NCI-H2107 (cell line): ENCODE measurements at regions not wholly inside any gene's neighbourhood (a gene's known extent, or its start where the extent isn't known, plus 50 kb on each side); places are given as distances from the start of the nearest gene placed in this dataset.
"Not testable (repeated sequence)": the region's sequence is repeated elsewhere in the genome, so short reads cannot be mapped to it uniquely, and the experiment has no call there.

Experiments
- DNase-seq: peaks from one replicate; lab custom pipeline; 2025; lab: John Stamatoyannopoulos, UW

DNA sequence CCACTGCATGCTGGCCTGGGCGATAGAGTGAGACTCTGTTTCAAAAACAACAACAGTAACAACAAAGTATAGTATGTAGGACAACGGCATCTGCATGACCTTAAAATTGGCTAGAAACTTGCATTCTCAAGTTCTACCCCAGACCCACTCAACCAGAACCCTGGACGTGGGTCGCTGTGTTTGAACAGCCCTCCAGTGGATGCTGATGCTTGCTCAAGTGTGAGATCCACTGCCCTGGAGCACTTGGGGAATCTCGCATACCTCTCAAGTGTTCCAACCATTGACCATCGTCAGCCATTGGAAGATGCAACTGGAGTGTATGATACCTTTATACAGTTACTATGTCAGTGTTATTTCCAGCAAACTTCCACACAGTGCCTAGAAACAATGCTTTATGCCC, 435.9 kb downstream of the DCDC2C start:
- DNase-seq = no peak

DNA sequence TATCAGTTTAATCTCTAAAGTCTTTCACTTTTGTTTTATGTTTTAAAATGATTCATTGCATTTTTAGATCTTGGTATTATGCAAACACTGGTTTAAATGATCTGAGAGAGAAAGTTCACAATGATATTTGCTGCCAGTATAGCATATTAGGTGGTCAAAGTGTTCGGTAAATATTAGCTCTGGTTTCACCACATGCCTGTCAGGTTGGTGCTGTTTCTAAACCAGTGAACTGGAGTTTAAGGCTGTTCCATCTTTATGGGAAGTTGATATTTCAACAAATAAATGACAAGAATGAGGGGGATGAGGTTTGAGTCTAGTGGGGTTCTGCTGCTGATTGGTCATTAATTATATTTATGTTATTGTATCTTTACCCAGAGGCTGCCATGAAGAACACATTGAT, 436.4 kb downstream of the DCDC2C start:
- no peak for DNase-seq

DNA sequence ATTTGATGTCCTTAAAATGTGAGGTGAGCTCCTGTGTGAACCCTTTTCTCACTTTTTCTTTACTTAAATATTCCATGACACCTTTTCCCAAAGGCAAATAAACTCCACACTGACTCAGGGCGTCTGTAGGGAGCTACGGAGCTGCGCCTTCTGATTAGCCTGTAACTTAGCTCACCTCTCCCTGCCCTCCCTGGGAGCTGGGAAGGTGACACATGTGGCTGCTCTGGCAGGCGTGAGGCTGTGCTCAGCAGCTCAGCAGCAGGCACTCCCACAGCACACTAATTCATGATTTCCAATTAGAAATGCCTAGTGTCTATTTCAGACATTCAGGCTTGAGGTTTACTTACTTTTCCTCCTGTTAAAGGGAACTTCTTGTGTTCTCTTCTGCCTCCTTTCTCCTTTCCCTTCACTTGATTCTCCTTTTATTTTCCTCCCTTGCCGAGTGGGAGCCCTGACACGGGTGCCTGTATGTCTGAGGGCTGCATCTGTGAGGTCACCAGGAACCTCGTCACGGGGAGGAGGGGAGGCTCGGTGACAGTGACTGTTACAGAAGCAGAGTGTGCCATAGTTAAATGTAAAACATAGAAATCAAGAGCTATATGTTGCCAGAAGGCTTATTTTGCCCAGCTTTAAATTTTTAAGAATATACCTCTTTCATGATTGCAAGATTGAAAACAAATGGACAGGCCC, 437.1 kb downstream of the DCDC2C start:
- DNase-seq = peak; percentile 21

GRCh38 chr2:4144731-4145130, 441.4 kb downstream of the DCDC2C start:
- no peak for DNase-seq

DNA sequence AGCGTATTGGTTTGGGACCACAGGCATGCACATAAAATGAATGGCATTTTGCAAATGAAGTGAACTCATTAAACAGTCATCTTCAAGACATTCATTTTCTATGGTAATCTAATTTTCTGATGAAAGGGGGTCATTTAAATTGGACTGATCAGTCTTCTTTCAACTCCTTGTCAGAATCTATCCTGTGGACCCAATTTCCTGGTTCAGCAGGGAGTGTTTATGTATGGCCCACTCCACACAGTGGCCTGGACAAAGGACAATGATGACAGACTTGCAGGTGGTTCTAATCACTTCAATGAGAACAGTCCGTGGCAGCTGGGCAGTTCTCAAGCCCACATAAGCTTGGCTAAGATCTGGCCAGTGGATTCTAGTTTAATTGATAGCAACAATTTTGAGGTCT, 448.1 kb downstream of the DCDC2C start:
- no peak for DNase-seq

- no peak for DNase-seq
Measured at GRCh38 chr2:4152051-4152450, 448.7 kb downstream of the DCDC2C start.

DNA sequence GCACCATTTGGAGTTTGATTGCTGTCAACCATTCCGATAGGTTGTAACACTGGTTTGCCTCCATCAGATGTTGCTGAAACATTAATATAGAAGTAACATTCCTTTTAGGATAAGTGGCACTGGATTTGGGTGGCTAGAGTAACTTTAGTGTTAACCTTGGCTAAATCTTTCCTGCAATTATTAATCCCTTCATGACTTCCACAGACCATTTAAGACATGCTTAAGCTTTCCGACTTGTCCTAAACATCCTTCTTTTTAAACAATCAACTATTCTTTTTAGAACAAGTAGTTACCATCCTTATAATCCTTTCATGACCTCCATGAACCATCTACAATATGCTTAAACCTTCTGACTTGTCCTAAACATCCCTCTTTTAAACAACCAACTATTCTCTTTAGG, 465.5 kb downstream of the DCDC2C start:
- DNase-seq = no peak

DNA sequence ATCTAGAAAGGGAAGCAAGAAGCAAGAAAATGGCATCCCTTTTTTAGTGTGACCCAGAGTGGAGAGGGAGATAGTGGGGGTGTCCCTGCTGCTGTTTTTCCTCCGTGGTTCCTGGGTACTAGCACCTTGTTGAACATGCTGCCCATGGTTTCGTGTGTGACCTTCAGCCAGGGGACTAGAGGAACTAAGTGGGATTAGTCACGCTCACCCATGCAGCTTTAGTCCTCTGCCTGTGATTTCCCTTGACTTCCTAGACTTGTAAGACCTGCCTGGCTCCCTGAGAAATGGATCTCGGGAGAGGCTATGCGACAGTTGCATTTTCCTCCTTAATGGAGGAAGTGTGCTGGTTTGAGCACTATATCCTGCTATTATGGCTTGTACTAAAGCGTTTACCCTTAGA, 471.4 kb downstream of the DCDC2C start:
- no peak for DNase-seq

DNA sequence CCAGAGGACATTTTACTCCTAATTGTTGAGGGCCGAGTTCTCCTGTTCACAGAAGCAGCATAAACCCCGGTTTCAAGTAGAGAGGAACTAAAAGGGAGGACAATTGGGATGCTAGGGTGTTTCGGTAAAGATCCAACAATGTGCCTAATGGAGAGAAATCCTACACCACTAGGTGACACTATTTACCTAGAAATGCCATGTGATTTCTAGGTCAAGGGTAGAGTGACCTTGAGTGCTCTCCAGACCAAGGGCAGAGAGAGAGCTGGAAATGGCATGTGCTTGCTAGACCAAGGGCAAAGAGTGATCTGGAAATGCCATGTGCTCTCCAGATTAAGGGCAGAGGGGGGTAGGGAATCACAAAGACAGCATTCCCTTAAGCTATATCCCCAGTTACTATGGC, 472.0 kb downstream of the DCDC2C start:
- no peak for DNase-seq

DNA sequence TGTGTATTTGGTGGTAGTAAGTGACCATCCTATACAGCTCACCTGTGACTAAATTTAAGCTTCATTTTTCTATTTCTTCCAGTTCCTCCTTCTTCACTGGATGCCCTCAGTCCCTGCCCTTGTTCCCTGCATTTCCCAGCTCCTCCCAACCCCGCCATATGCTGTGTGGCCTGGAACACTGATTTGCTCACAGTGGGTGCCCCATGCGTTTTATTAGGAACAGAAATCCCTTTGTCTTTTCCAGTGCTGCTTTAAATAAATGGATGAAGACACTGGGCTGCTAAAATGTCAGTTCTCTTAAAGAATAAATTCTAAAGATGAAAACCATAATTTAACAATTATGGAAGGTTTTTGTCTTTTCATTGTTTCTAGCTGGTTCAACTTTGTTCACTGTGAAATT, 477.3 kb downstream of the DCDC2C start:
- no peak for DNase-seq

DNA sequence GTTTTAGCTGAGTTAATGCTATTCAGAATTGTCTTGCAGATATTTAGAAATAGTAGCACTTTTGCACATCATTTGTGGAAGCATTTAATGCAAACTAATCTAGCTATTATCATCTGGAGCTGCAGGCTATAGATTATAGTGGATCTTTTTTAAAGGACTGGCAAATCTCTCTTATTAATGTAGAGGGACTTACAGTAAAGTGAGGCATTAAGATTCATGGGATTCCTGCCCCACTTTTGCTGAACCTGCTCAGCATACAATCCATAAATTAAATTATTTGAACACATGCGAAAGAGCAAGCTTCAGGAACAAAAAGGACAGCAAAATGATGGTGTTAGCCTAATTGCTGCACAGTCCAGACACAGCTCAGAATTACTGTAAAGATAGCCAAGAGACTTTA, 477.7 kb downstream of the DCDC2C start:
- DNase-seq = no peak

DNA sequence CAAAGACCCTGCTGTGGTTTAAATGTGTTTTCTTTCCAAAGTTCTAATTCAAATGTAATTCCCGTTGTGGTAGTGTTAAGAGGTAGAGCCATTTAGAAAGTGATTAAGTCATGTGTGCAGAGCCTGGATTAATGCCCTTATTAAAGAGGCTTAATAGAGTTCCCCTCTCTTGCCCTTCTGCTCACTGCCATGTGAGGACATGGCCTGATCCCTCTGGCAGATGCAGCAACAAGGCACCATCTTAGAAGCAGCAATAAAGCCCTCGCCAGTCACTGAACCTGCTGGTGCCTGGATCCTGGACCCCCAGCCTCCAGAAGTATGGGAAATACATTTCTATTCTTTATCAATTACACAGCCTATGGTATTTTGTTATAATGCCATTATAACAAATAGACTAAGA, 485.2 kb downstream of the DCDC2C start:
- no peak for DNase-seq

DNA sequence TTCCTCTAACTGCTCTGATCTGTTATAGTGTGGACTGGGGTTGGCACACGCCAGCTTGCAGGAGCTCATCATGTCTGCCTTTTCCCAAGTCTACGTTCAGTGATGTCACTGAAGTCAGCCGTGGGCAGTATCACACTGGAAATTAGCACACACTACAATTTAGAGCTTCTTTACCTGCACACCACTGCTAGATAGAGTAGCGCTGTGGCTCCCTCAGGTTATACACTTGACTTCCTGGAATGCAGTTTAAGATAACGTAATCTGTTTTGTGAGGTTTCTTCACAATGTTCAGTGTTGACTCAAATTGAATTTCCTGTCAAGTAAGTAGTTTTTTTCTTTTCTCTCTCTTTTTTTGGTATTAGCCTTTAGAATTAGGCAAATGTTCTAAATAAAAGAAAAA, 487.2 kb downstream of the DCDC2C start:
- no peak for DNase-seq

DNA sequence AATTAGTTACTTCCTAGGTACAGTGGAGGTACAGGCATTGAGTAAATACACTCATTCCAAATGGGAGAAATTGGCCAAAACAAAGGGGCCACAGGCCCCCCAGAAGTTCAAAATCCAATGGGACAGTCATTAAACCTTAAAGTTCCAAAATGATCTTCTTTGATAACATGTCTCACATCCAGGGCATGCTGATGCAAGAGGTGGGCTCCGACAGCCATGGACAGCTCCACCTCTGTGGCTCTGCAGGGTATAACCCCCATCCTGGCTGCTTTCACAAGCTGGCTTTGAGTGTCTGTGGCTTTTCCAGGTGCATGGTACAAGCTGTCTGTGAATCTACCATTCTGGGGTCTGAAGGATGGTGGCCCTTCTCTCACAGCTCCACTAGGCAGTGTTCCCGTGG, 488.7 kb downstream of the DCDC2C start:
- DNase-seq = no peak

- no peak for DNase-seq
Measured at GRCh38 chr2:4214444-4215205, 511.2 kb downstream of the DCDC2C start.

DNA sequence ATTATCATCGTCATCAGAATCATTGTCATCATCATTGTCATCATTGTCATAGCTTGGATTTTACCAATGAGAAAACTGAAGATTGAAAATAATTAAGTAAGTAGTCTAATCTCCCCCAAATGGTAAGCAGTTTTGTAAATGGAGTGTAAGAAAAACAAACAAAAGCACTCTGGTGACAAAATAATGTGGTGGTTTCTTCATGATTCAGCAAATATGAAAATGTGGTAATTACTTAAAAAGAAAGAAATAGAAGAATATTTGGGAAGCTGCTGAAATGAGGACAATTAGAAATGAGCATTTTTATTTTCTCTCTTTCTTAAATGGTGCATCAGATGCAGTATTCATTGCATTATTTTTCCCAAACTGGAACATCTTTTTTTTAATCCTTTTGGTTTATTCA, 514.4 kb downstream of the DCDC2C start:
- no peak for DNase-seq

GRCh38 chr2:4219101-4219500, 515.7 kb downstream of the DCDC2C start:
- no peak for DNase-seq

GRCh38 chr2:4219571-4219970, 516.2 kb downstream of the DCDC2C start:
- DNase-seq = no peak

DNA sequence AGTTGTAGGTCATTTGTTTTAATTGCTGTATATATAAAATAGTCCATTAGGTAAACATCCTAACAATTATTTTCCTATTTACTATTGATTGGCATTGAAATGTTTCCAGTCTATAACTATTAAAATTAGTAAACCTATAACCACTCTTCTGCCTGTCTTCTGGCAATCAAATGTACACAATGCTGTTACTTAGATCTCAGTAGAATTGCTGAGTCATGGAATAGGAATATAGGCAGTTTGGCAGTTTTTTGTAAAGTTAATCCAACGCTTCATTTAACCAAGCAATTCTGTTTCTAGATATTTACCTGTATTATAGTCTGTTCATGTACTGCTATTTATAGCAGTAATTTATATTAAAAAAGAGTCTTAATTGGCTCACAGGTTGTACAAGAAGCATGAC, 518.1 kb downstream of the DCDC2C start:
- no peak for DNase-seq

GRCh38 chr2:4221845-4222244, 518.5 kb downstream of the DCDC2C start:
- DNase-seq = no peak

- DNase-seq = not testable (repeated sequence)
Measured at GRCh38 chr2:4244422-4244821, 541.0 kb downstream of the DCDC2C start.

GRCh38 chr2:4246364-4247131, 543.2 kb downstream of the DCDC2C start:
- DNase-seq = no peak

DNA sequence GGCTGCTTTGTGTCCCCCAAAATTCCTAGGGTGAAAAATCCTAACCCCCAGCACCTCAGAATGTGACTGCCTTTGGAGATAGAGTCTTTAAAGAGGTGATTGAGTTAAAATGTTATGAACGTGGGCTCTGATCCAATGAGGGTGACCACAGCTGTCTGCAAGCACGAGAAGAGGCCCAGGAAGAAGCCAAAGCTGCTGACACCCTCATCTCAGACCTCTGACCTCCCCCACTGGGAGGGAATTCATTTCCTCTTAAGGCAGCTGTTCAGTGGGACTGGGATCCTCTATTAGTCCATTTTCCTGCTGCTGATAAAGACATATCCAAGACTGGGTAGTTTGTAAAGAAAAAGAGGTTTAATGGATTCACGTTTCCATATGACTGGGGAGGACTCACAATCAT, 544.4 kb downstream of the DCDC2C start:
- no peak for DNase-seq
